Mesodermal cell (in vitro differentiated cells): ENCODE measurements at regions not wholly inside any gene's neighbourhood (a gene's known extent, or its start where the extent isn't known, plus 50 kb on each side); places are given as distances from the start of the nearest gene placed in this dataset.

Experiments
- H3K27ac ChIP-seq: 2 replicates; pipeline ENCODE4 v1.7.0; 2013; ENCODE audit warnings: mild to moderate bottlenecking, low read depth, low read length, moderate library complexity; ENCODE audit not compliant: severe bottlenecking
- H3K36me3 ChIP-seq: 2 replicates; pipeline ENCODE4 v1.7.1; 2013; ENCODE audit warnings: mild to moderate bottlenecking, low read length, moderate library complexity; ENCODE audit not compliant: control insufficient read depth, insufficient read depth
- H3K4me1 ChIP-seq: one replicate; pipeline ENCODE4 v1.7.1; 2013; ENCODE audit warnings: mild to moderate bottlenecking, low read length; ENCODE audit not compliant: insufficient read depth, control insufficient read depth, poor library complexity, severe bottlenecking
- H3K4me3 ChIP-seq: 2 replicates; pipeline ENCODE4 v1.7.0; 2013; ENCODE audit warnings: low read length, control low read depth, mild to moderate bottlenecking; ENCODE audit not compliant: insufficient read depth, poor library complexity, severe bottlenecking; ENCODE audit errors: extremely low read depth
- H3K9me3 ChIP-seq: 2 replicates; pipeline ENCODE4 v1.7.1; 2013; ENCODE audit warnings: mild to moderate bottlenecking, low read length, moderate library complexity; ENCODE audit not compliant: control insufficient read depth
- WGBS, 2 experiments: methylation state at CpG; one replicate each; pipeline ENCODE4 v1.1.5; 2013; ENCODE audit warnings: missing lambda C conversion rate in 2 of 2; ENCODE audit not compliant: insufficient coverage in 2 of 2; 5-methylcytosine and 5-hydroxymethylcytosine counted together

- 83 to 90% methylated on average over 1 to 7 of the region's 17 CpGs for WGBS, 2 experiments
- no peak overlapping the region for H3K4me3 ChIP-seq
- H3K4me1 ChIP-seq, result no peaks in the 10 kb centered on the region
- no peak overlapping the region for H3K27ac ChIP-seq
- no peaks in the 10 kb centered on the region for H3K9me3 ChIP-seq
- no peaks in the 10 kb centered on the region for H3K36me3 ChIP-seq
Observed at GRCh38 chr9:126113756-126114408, 212.7 kb upstream of the MVB12B start.

GRCh38 chr9:126114409-126114760 is 212.2 kb upstream of the MVB12B start:
- H3K4me3 ChIP-seq, result no peak overlapping the region
- H3K36me3 ChIP-seq, result no peaks in the 10 kb centered on the region
- WGBS, 2 experiments, result 71 to 84% methylated on average over 6 of the region's 10 CpGs
- no peak overlapping the region for H3K27ac ChIP-seq
- H3K4me1 ChIP-seq, result no peaks in the 10 kb centered on the region
- H3K9me3 ChIP-seq, result no peaks in the 10 kb centered on the region

- Histone ChIP-seq H3K9me3 (no peaks in the 10 kb centered on the region), H3K27ac (no peak overlapping the region), H3K4me1 (no peaks in the 10 kb centered on the region), H3K36me3 (no peaks in the 10 kb centered on the region), H3K4me3 (no peak overlapping the region)
- 89% methylated on average over 10 of the region's 12 CpGs for WGBS, 2 experiments
Observed at GRCh38 chr9:126114850-126115460, 211.7 kb upstream of the MVB12B start.

GRCh38 chr9:126116351-126117157 is 210.1 kb upstream of the MVB12B start:
- H3K4me3 ChIP-seq, result no peak overlapping the region
- H3K4me1 ChIP-seq, result no peaks in the 10 kb centered on the region
- no peak overlapping the region for H3K27ac ChIP-seq
- no peaks in the 10 kb centered on the region for H3K9me3 ChIP-seq
- 81 to 88% methylated on average over 10 to 14 of the region's 17 CpGs for WGBS, 2 experiments
- no peaks in the 10 kb centered on the region for H3K36me3 ChIP-seq

GRCh38 chr9:126117158-126117425 is 209.5 kb upstream of the MVB12B start:
- Histone ChIP-seq H3K4me3 (no peak overlapping the region), H3K27ac (no peak overlapping the region), H3K9me3 (no peaks in the 10 kb centered on the region), H3K36me3 (no peaks in the 10 kb centered on the region), H3K4me1 (no peaks in the 10 kb centered on the region)
- WGBS, 2 experiments, result 90 to 100% methylated on average over 2 of the region's 4 CpGs

- 92 to 95% methylated on average over 8 to 9 of the region's 9 CpGs for WGBS, 2 experiments
- Histone ChIP-seq H3K4me3 (no peak overlapping the region), H3K9me3 (no peaks in the 10 kb centered on the region), H3K27ac (no peak overlapping the region), H3K4me1 (no peaks in the 10 kb centered on the region), H3K36me3 (no peaks in the 10 kb centered on the region)
Observed at GRCh38 chr9:126117631-126118030, 209.0 kb upstream of the MVB12B start.

- Histone ChIP-seq H3K4me1 (no peaks in the 10 kb centered on the region), H3K27ac (no peak overlapping the region), H3K9me3 (no peaks in the 10 kb centered on the region), H3K4me3 (no peak overlapping the region), H3K36me3 (no peaks in the 10 kb centered on the region)
- 83 to 84% methylated on average over 6 of the region's 6 CpGs for WGBS, 2 experiments
Observed at GRCh38 chr9:126119731-126120130, 206.9 kb upstream of the MVB12B start.

- Histone ChIP-seq H3K4me3 (no peak overlapping the region), H3K27ac (no peak overlapping the region), H3K9me3 (no peaks in the 10 kb centered on the region), H3K4me1 (no peaks in the 10 kb centered on the region), H3K36me3 (no peaks in the 10 kb centered on the region)
- 78 to 80% methylated on average over 3 of the region's 4 CpGs for WGBS, 2 experiments
Observed at GRCh38 chr9:126122901-126123616, 203.6 kb upstream of the MVB12B start.

GRCh38 chr9:126123927-126124326 is 202.7 kb upstream of the MVB12B start:
- no peaks in the 10 kb centered on the region for H3K36me3 ChIP-seq
- H3K4me3 ChIP-seq, result no peak overlapping the region
- no peaks in the 10 kb centered on the region for H3K9me3 ChIP-seq
- H3K27ac ChIP-seq, result no peak overlapping the region
- H3K4me1 ChIP-seq, result no peaks in the 10 kb centered on the region
- WGBS, 2 experiments, result 80 to 87% methylated on average over 3 of the region's 7 CpGs

GRCh38 chr9:126125177-126125576 is 201.5 kb upstream of the MVB12B start:
- Histone ChIP-seq H3K36me3 (no peaks in the 10 kb centered on the region), H3K4me1 (no peaks in the 10 kb centered on the region), H3K4me3 (no peak overlapping the region), H3K9me3 (no peaks in the 10 kb centered on the region), H3K27ac (no peak overlapping the region)
- WGBS, 2 experiments, result 80 to 93% methylated on average over 2 to 3 of the region's 8 CpGs
